HG03521 (cell line): ENCODE measurements at regions not wholly inside any gene's neighbourhood (a gene's known extent, or its start where the extent isn't known, plus 50 kb on each side); places are given as distances from the start of the nearest gene placed in this dataset.
"Not testable (repeated sequence)": the region's sequence is repeated elsewhere in the genome, so short reads cannot be mapped to it uniquely, and the experiment has no call there.

Experiments
- ATAC-seq: cut with Tn5 transposase; IDR thresholded peaks from one replicate; pipeline ENCODE4 v1.9.1; 2021; ENCODE audit warnings: mild to moderate bottlenecking, moderate library complexity; ENCODE audit not compliant: unreplicated experiment

- no peak for ATAC-seq
Observed at GRCh38 chr10:84626397-84627087, 298.2 kb downstream of the CCSER2 start.

GRCh38 chr10:84632866-84633265 is 304.5 kb downstream of the CCSER2 start:
- no peak for ATAC-seq

GRCh38 chr10:84634636-84635035 is 306.2 kb downstream of the CCSER2 start:
- no peak for ATAC-seq

- ATAC-seq: not testable (repeated sequence)
Observed at GRCh38 chr10:84650628-84651027, 322.2 kb downstream of the CCSER2 start.

- no peak for ATAC-seq
Observed at GRCh38 chr10:84654671-84655070, 326.3 kb downstream of the CCSER2 start.

GRCh38 chr10:84659027-84659426 is 330.6 kb downstream of the CCSER2 start:
- no peak for ATAC-seq

- ATAC-seq: no peak
Observed at GRCh38 chr10:84659497-84660439, 331.4 kb downstream of the CCSER2 start.

GRCh38 chr10:84660450-84661159 is 332.2 kb downstream of the CCSER2 start:
- no peak for ATAC-seq

GRCh38 chr10:84665211-84665610 is 336.8 kb downstream of the CCSER2 start:
- ATAC-seq: no peak

- no peak for ATAC-seq
Observed at GRCh38 chr10:84665883-84666463, 337.6 kb downstream of the CCSER2 start.

GRCh38 chr10:84668186-84668763 is 339.9 kb downstream of the CCSER2 start:
- no peak for ATAC-seq

- no peak for ATAC-seq
Observed at GRCh38 chr10:84675060-84675459, 346.7 kb downstream of the CCSER2 start.

GRCh38 chr10:84676536-84676935 is 348.1 kb downstream of the CCSER2 start:
- ATAC-seq: no peak

GRCh38 chr10:84681781-84682180 is 353.4 kb downstream of the CCSER2 start:
- ATAC-seq: no peak

GRCh38 chr10:84683550-84683949 is 355.2 kb downstream of the CCSER2 start:
- ATAC-seq: no peak

- no peak for ATAC-seq
Observed at GRCh38 chr10:84683980-84684740, 355.8 kb downstream of the CCSER2 start.

GRCh38 chr10:84685047-84685660 is 356.8 kb downstream of the CCSER2 start:
- ATAC-seq: no peak

GRCh38 chr10:84693006-84693405 is 364.6 kb downstream of the CCSER2 start:
- no peak for ATAC-seq

- no peak for ATAC-seq
Observed at GRCh38 chr10:84695902-84696301, 367.5 kb downstream of the CCSER2 start.
